ENCODE measurements at regions not wholly inside any gene's neighbourhood (a gene's known extent, or its start where the extent isn't known, plus 50 kb on each side); places are given as distances from the start of the nearest gene placed in this dataset.
"Not testable (repeated sequence)": the region's sequence is repeated elsewhere in the genome, so short reads cannot be mapped to it uniquely, and the experiment has no call there.

GRCh38 chr11:3434976-3435375, 56.0 kb upstream of the ZNF195 start:
- DNase-seq: no peak
- Histone ChIP-seq H3K27me3 (ENCODE audit: insufficient read depth, low read length) (no peaks in the 10 kb centered on the region), H3K4me1 (ENCODE audit: insufficient read depth, low read length) (no peaks in the 10 kb centered on the region), H3K4me3 (ENCODE audit: low read length in 2 of 2) (no peak overlapping the region), H3K36me3 (ENCODE audit: insufficient read depth, low read length) (no peaks in the 10 kb centered on the region), H3K27ac (ENCODE audit: low read depth, low read length) (no peak overlapping the region), H3K9me3 (ENCODE audit: control insufficient read depth in 1 of 2, low read length in 2 of 2) (no peaks in the 10 kb centered on the region)
- intact Hi-C loops (cut with micrococcal nuclease): no loop called here
- POLR2A ChIA-PET (ENCODE audit: partially characterized antibody): no interaction called here
- CTCF ChIA-PET (ENCODE audit: partially characterized antibody): no interaction called here
- H3K27ac Mint-ChIP-seq: no peak overlapping the region
- H3K4me1 Mint-ChIP-seq: peaks cover 0 to 4% (median 0%) of the 10 kb centered on the region in 4 donors
- no peak overlapping the region for H3K4me3 Mint-ChIP-seq
- no peaks in the 10 kb centered on the region for H3K9me3 Mint-ChIP-seq
- H3K36me3 Mint-ChIP-seq: no peaks in the 10 kb centered on the region
- H3K27me3 Mint-ChIP-seq: peaks cover 9 to 13% of the 10 kb centered on the region in 2 donors

- H3K36me3 Mint-ChIP-seq; CTCF ChIA-PET (ENCODE audit: partially characterized antibody); H3K36me3 ChIP-seq (ENCODE audit: insufficient read depth, low read length); H3K9me3 ChIP-seq (ENCODE audit: control insufficient read depth in 1 of 2, low read length in 2 of 2); intact Hi-C loops (cut with micrococcal nuclease); H3K4me1 ChIP-seq (ENCODE audit: insufficient read depth, low read length); H3K4me3 Mint-ChIP-seq; POLR2A ChIA-PET (ENCODE audit: partially characterized antibody); DNase-seq; H3K27ac ChIP-seq (ENCODE audit: low read depth, low read length); H3K9me3 Mint-ChIP-seq; H3K4me1 Mint-ChIP-seq; H3K27me3 ChIP-seq (ENCODE audit: insufficient read depth, low read length); H3K27ac Mint-ChIP-seq; H3K4me3 ChIP-seq (ENCODE audit: low read length in 2 of 2): not testable (repeated sequence)
- H3K27me3 Mint-ChIP-seq: peaks cover 8 to 10% of the 10 kb centered on the region in 2 donors
Measured at GRCh38 chr11:3429191-3429590, 50.2 kb upstream of the ZNF195 start.
